SK-N-SH (cell line): ENCODE measurements at regions not wholly inside any gene's neighbourhood (a gene's known extent, or its start where the extent isn't known, plus 50 kb on each side); places are given as distances from the start of the nearest gene placed in this dataset.

Experiments used
- CTCF ChIA-PET: fragments of 300-600, 350-600 bp; formaldehyde crosslinking; extraction: SDS; loops from one replicate; lab custom pipeline; 2021; lab: Yijun Ruan, JAX
- POLR2A ChIA-PET: fragments of 350-600 bp; sonication (Branson Sonifier 250); formaldehyde crosslinking; extraction: SDS; loops from one replicate; lab custom pipeline; 2020; ENCODE audit warnings: antibody characterized with exemption, inconsistent platforms; lab: Yijun Ruan, JAX
- DNase-seq: peaks from one replicate; pipeline ENCODE4 v3.0.0; 2012
- H2AFZ ChIP-seq: fragments of 200-600 bp; sonication (generic); 2 replicates; pipeline ENCODE4 v1.8.1; 2016; ENCODE audit warnings: antibody characterized with exemption, mild to moderate bottlenecking, low read depth
- H3F3A ChIP-seq: fragments of 200-600 bp; sonication (generic); replicated peaks from 2 replicates; pipeline ENCODE3; 2016; ENCODE audit warnings: antibody characterized with exemption, mild to moderate bottlenecking; ENCODE audit not compliant: insufficient read depth
- H3K27ac ChIP-seq, 2 experiments: fragments of 200-500 bp in 1 of 2; fragments of 200-600 bp in 1 of 2; sonication (Bioruptor generic) in 1 of 2; sonication (generic), shearing (Covaris generic) in 1 of 2; 2 replicates each; pipeline versions ENCODE4 v1.5.1 to v1.6.1; 2014 to 2016; ENCODE audit warnings: low read depth in 2 of 2, inconsistent platforms in 1 of 2, low read length in 1 of 2, mild to moderate bottlenecking in 1 of 2, mixed read lengths in 1 of 2
- H3K27me3 ChIP-seq: fragments of 200-600 bp; sonication (generic), shearing (Covaris generic); 2 replicates; pipeline ENCODE4 v1.6.1; 2016; ENCODE audit warnings: mixed run types; ENCODE audit not compliant: insufficient read depth
- H3K36me3 ChIP-seq, 2 experiments: fragments of 200-500 bp in 1 of 2; fragments of 200-600 bp in 1 of 2; sonication (Bioruptor generic) in 1 of 2; sonication (generic) in 1 of 2; replicated peaks in 1 of 2; 2 replicates each; pipeline versions ENCODE3 to v1.5.1; 2014 to 2016; ENCODE audit warnings: low read length in 1 of 2, mild to moderate bottlenecking in 1 of 2; ENCODE audit not compliant: insufficient read depth in 2 of 2, control insufficient read depth in 1 of 2
- H3K4me1 ChIP-seq, 2 experiments: fragments of 200-500 bp in 1 of 2; fragments of 200-600 bp in 1 of 2; sonication (Bioruptor generic) in 1 of 2; sonication (generic), shearing (Covaris generic) in 1 of 2; 2 replicates each; pipeline versions ENCODE4 v1.5.1 to v1.6.1; 2014 to 2016; ENCODE audit warnings: low read depth in 1 of 2, low read length in 1 of 2, mixed run types in 1 of 2; ENCODE audit not compliant: insufficient read depth in 2 of 2, control insufficient read depth in 1 of 2
- H3K4me2 ChIP-seq: fragments of 200-600 bp; sonication (generic), shearing (Covaris generic); 2 replicates; pipeline ENCODE4 v1.6.1; 2017; ENCODE audit warnings: mixed run types
- H3K4me3 ChIP-seq, 2 experiments: fragments of 200-500 bp in 1 of 2; fragments of 200-600 bp in 1 of 2; sonication (Bioruptor generic) in 1 of 2; sonication (generic), shearing (Covaris generic) in 1 of 2; 2 replicates each; pipeline versions ENCODE4 v1.5.1 to v1.8.1; 2014 to 2016; ENCODE audit warnings: low read depth in 2 of 2, inconsistent platforms in 1 of 2, low read length in 1 of 2, mild to moderate bottlenecking in 1 of 2, mixed read lengths in 1 of 2, moderate library complexity in 1 of 2
- H3K79me2 ChIP-seq: fragments of 200-600 bp; sonication (generic); 2 replicates; pipeline ENCODE4 v1.8.1; 2017; ENCODE audit warnings: mild to moderate bottlenecking; ENCODE audit not compliant: insufficient read depth
- H3K9ac ChIP-seq: fragments of 200-600 bp; sonication (generic); 2 replicates; pipeline ENCODE4 v1.6.1; 2017; ENCODE audit warnings: mixed run types
- H3K9me2 ChIP-seq: fragments of 200-600 bp; sonication (generic); 2 replicates; pipeline ENCODE4 v1.6.1; 2017; ENCODE audit warnings: mixed run types
- H3K9me3 ChIP-seq: fragments of 200-600 bp; sonication (generic); 2 replicates; pipeline ENCODE4 v1.6.1; 2017; ENCODE audit warnings: mixed run types, mild to moderate bottlenecking, moderate library complexity
- H4K20me1 ChIP-seq: fragments of 200-600 bp; sonication (generic); 2 replicates; pipeline ENCODE4 v1.6.1; 2017; ENCODE audit warnings: mild to moderate bottlenecking, mixed run types; ENCODE audit not compliant: insufficient read depth
- ELF1 ChIP-seq: IDR thresholded peaks from 2 replicates; pipeline ENCODE4 v1.4.0; 2012
- EZH2phosphoT487 ChIP-seq: fragments of 200-600 bp; sonication (generic); IDR thresholded peaks from 2 replicates; pipeline ENCODE4 v1.6.1; 2017; ENCODE audit warnings: low read depth, mixed run types, mild to moderate bottlenecking, antibody characterized with exemption, moderate library complexity, borderline replicate concordance
- GATA2 ChIP-seq: sonication (generic); formaldehyde crosslinking; IDR thresholded peaks from 2 replicates; pipeline ENCODE4 v1.5.0; 2020; ENCODE audit warnings: mild to moderate bottlenecking, missing genetic modification reagents
- IRF3 ChIP-seq: fragments of 150-350 bp; IDR thresholded peaks from 2 replicates; pipeline ENCODE4 v1.6.1; 2016; ENCODE audit warnings: mild to moderate bottlenecking, low read depth, low read length
- JUND ChIP-seq: IDR thresholded peaks from 2 replicates; pipeline ENCODE4 v1.4.0; 2012
- MAX ChIP-seq: IDR thresholded peaks from 2 replicates; pipeline ENCODE4 v1.4.0; 2012; ENCODE audit warnings: low read depth
- NFIC ChIP-seq: IDR thresholded peaks from 2 replicates; pipeline ENCODE4 v1.4.0; 2012; ENCODE audit warnings: borderline replicate concordance
- PBX3 ChIP-seq: IDR thresholded peaks from 2 replicates; pipeline ENCODE4; 2012
- RXRA ChIP-seq: IDR thresholded peaks from 2 replicates; pipeline ENCODE4 v1.4.0; 2012; ENCODE audit warnings: low read depth, mild to moderate bottlenecking, borderline replicate concordance
- SMC3 ChIP-seq: IDR thresholded peaks from 2 replicates; pipeline ENCODE4 v1.6.1; 2012; ENCODE audit warnings: low read depth, low read length, improper control_type of control experiment
- TCF12 ChIP-seq: IDR thresholded peaks from 2 replicates; pipeline ENCODE4 v1.4.0; 2012
- WGBS: methylation state at CpG from one replicate; pipeline ENCODE4 v1.1.6; 2017; ENCODE audit warnings: low lambda C conversion rate; 5-methylcytosine and 5-hydroxymethylcytosine counted together
- TF ChIP-seq, protein P1 (sequence below): fragments of 150-350 bp; IDR thresholded peaks from 2 replicates; pipeline ENCODE4 v1.6.1; 2017; ENCODE audit warnings: antibody characterized with exemption, low read length, low read depth, borderline replicate concordance
- TF ChIP-seq, protein P2 (sequence below): IDR thresholded peaks from 2 replicates; pipeline ENCODE4 v1.6.1; 2012; ENCODE audit warnings: mild to moderate bottlenecking, low read depth, low read length, moderate library complexity

DNA sequence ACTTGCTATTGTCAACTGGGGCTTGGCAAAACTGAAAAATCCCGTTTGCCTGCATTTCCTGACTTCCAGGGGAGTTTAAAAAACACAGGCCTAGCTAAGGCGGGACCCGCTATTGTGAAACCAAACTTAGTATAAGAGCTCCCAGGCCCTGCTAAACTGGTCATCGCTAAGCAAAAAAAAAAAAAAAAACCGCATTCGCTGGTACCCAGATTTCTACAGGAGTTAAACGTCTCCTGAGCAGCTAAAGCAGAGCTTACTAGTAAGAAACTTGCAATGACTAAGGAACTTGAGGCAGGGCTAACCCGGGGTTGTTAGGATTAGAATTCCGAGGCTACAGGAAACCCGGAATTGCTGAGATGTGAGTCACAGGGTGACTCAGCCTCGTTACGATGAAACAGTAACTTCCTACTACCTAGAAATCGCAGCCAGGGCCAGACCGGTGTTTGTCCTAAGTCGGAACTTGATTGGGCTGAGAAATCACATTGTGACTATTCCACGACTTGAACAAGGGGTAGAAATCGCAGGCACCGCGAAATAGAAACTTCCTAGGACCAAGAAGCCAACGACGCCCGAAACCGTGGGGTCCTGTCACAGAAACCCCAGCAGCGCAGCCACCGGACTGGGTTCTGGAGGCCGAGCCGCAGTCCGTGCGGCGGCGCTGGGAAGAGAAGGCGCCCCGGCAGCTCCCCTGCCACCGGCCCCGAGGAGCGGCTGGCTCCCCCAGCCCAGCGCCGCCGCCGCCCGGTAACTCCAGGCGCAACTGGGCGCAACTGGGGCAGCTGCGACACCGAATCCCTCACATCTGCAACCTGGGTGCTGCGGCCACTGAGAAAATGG is 89.4 kb downstream of the ANXA2R start (continued):
- TF ChIP-seq, protein P1, sequence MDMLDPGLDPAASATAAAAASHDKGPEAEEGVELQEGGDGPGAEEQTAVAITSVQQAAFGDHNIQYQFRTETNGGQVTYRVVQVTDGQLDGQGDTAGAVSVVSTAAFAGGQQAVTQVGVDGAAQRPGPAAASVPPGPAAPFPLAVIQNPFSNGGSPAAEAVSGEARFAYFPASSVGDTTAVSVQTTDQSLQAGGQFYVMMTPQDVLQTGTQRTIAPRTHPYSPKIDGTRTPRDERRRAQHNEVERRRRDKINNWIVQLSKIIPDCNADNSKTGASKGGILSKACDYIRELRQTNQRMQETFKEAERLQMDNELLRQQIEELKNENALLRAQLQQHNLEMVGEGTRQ: no peak
- TF ChIP-seq MAX: no peak; the same call in 1 of the 2 replicates
- peak; percentile 98 for TF ChIP-seq JUND
- TF ChIP-seq EZH2phosphoT487: no peak
- TF ChIP-seq, protein P2, sequence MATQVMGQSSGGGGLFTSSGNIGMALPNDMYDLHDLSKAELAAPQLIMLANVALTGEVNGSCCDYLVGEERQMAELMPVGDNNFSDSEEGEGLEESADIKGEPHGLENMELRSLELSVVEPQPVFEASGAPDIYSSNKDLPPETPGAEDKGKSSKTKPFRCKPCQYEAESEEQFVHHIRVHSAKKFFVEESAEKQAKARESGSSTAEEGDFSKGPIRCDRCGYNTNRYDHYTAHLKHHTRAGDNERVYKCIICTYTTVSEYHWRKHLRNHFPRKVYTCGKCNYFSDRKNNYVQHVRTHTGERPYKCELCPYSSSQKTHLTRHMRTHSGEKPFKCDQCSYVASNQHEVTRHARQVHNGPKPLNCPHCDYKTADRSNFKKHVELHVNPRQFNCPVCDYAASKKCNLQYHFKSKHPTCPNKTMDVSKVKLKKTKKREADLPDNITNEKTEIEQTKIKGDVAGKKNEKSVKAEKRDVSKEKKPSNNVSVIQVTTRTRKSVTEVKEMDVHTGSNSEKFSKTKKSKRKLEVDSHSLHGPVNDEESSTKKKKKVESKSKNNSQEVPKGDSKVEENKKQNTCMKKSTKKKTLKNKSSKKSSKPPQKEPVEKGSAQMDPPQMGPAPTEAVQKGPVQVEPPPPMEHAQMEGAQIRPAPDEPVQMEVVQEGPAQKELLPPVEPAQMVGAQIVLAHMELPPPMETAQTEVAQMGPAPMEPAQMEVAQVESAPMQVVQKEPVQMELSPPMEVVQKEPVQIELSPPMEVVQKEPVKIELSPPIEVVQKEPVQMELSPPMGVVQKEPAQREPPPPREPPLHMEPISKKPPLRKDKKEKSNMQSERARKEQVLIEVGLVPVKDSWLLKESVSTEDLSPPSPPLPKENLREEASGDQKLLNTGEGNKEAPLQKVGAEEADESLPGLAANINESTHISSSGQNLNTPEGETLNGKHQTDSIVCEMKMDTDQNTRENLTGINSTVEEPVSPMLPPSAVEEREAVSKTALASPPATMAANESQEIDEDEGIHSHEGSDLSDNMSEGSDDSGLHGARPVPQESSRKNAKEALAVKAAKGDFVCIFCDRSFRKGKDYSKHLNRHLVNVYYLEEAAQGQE: no peak
- no peak for TF ChIP-seq IRF3
- TF ChIP-seq ELF1: peak; percentile 65; the same call in 1 of the 2 replicates
- no peak for TF ChIP-seq GATA2
- peak; percentile 56 for TF ChIP-seq TCF12
- TF ChIP-seq PBX3: peak; percentile 31; the same call in 1 of the 2 replicates
- TF ChIP-seq, all 33 proteins: peak for 10

GRCh38 chr5:42950116-42950455 is 90.0 kb downstream of the ANXA2R start:
- H3K4me3 ChIP-seq: peak overlapping the region; percentile 37 to 60; a peak in 2 of 4 replicates
- no peak for DNase-seq
- no peaks in the 10 kb centered on the region for H3K79me2 ChIP-seq
- peak overlapping the region; percentile 79 for H3K4me2 ChIP-seq
- TF ChIP-seq SMC3: no peak
- TF ChIP-seq RXRA: no peak
- no peak for TF ChIP-seq NFIC
- 26% methylated on average over 7 of the region's 7 CpGs for WGBS
- H3K9me3 ChIP-seq: no peaks in the 10 kb centered on the region
- H3K27me3 ChIP-seq: peaks cover 40% of the 10 kb centered on the region
- no peaks in the 10 kb centered on the region; a peak in 2 of 4 replicates for H3K4me1 ChIP-seq
- H3K9ac ChIP-seq: peak overlapping the region; percentile 64; the same call in 1 of the 2 replicates
- H3K27ac ChIP-seq: peak overlapping the region; percentile 54 to 93; a peak in 3 of 4 replicates
- H4K20me1 ChIP-seq: no peaks in the 10 kb centered on the region
- H3F3A ChIP-seq: peaks cover 26% of the 10 kb centered on the region
- no peaks in the 10 kb centered on the region for H3K9me2 ChIP-seq
- no peaks in the 10 kb centered on the region for H3K36me3 ChIP-seq
- ChIA-PET CTCF (interaction anchor here (0.7 to 1.6 kb wide), 4 partner anchors 41 to 48 kb away, joined by 3 to 4 read pairs (median 3); no protein-coding TSS in a partner anchor), POLR2A (no interaction called here)
- H2AFZ ChIP-seq: peak overlapping the region; percentile 72
